CD4-positive, alpha-beta T cell treated with Interferon alpha-2 for 1 hour (primary cell): ENCODE measurements at regions not wholly inside any gene's neighbourhood (a gene's known extent, or its start where the extent isn't known, plus 50 kb on each side); places are given as distances from the start of the nearest gene placed in this dataset.

ENCODE experiments used
- DNase-seq, 2 donors: peaks; one replicate each; pipeline ENCODE4 v3.0.0-alpha.2; 2020 to 2022

- DNase-seq: no peak
These were observed 87.4 kb upstream of the FZD10 start for GRCh38 chr12:130074661-130075406.

GRCh38 chr12:130075497-130076076 is 86.7 kb upstream of the FZD10 start:
- no peak for DNase-seq

DNA sequence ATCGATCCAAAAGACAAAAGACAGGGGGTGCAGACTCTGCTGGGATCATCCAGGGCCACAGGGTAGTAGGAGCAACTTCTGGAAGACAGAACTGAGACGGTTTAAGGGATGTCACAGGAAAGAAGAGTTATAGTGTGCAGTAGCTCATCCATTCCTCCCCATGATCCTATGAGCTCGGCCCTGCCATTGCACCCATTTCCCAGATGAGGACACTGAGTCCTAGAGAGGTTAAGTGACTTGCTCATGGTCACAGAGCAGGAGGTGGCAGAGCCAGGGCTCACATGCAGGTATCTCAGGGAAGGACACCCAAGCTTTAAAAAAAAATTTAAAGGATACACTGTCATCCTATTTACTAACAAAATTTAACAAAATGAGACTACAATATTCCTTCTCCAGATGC is 86.1 kb upstream of the FZD10 start:
- DNase-seq: no peak

- no peak for DNase-seq
These were observed 85.5 kb upstream of the FZD10 start for GRCh38 chr12:130076752-130077151.

DNA sequence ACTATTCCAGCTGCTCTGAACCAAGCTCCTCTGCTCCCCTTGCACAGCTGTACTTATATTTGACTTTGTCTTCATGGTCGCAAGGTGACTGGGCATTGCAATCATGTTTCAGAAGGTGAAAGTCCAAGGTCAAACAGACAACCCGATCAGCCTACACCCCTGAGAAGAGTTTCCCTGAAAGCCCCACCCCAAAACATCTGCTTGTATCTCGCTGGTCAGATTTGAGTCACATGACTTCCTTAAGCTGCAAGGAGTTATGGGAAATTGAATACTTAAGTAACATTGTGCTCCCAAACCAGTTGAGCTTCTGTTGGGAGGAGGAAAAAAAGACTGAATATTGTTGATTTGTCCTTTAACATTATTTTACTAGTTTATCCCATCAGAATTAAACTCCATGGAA is 83.4 kb upstream of the FZD10 start:
- no peak for DNase-seq

GRCh38 chr12:130079279-130079678 is 83.0 kb upstream of the FZD10 start:
- no peak for DNase-seq

DNA sequence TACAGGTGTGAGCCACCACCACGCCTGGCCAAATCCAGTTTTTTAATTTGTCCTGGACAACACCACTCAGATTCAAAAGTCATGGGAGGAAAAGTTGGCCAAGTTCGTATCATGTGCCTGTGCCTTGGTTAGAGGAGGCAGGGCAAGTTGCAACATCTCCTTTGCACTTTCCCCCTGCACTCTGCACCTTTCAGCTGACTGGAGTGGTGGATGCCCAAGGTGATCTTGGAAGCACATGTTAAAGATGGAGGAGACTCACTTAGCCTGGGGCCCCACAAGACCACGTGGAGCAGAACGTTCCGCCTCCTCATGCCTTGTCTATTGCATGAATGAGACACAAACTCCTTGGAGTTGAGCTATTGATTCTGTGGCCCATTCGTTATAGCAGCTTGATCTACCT is 82.1 kb upstream of the FZD10 start:
- no peak for DNase-seq

GRCh38 chr12:130081117-130081805 is 81.0 kb upstream of the FZD10 start:
- no peak for DNase-seq

GRCh38 chr12:130083002-130083401 is 79.3 kb upstream of the FZD10 start:
- DNase-seq: no peak

GRCh38 chr12:130083734-130084133 is 78.5 kb upstream of the FZD10 start:
- no peak for DNase-seq

DNA sequence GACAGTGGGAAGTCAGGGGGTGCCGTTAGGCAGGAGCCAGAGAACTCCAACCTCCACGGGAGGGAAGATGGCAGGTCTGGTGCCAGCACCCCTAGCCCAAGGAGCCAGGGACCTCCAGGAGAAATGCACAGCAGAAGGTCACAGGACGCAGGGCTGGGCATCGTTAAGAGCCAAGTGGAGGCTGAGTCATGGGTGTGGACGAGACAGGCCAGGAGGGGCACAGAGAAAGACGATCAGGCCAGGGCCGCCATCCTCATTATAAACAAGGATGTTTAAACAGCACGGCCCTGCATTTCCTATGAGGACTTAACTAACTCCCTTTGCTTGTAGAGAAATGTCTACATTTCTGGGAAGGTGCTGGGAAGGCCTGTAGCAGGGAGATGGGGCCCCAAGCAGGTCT is 77.9 kb upstream of the FZD10 start:
- no peak for DNase-seq

DNA sequence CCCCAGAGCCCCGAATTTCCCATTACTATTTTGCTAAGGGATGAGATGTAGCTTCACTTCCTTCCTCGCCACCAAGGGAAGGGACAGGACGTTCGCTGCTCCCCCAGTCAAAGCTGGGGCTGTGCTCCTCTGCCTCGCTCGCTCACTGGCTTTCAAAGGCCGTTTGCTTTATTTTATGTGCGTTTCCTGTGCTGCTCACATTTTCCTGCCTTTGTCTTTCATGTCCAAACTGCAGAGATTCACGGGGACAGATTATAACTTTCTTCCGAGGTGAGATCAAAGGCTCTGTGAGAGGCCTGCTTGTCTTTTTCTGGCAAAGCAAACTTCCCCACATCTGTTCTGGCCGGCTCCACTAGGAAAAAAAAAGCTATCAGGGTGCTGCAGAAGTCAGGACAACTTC is 76.0 kb upstream of the FZD10 start:
- DNase-seq: no peak

DNA sequence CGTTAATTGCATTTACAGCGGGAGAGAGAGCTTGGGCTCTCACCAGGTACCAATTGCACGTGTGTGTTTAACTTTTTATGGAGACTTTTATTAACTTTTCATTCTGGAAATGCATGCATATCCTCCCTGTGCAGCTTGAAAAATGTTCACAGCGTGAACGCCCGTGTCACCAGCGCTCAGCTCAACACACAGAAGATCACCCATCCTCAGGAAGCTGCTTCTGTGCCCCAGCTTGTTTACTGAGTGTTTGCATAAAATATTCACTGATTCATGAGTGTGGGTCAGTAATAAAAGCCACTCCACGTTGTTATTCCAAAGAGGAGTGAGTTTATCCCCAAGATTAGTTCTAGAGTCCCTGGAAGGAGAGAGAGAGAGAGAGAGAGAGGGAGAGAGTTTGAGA is 75.5 kb upstream of the FZD10 start:
- no peak for DNase-seq

DNA sequence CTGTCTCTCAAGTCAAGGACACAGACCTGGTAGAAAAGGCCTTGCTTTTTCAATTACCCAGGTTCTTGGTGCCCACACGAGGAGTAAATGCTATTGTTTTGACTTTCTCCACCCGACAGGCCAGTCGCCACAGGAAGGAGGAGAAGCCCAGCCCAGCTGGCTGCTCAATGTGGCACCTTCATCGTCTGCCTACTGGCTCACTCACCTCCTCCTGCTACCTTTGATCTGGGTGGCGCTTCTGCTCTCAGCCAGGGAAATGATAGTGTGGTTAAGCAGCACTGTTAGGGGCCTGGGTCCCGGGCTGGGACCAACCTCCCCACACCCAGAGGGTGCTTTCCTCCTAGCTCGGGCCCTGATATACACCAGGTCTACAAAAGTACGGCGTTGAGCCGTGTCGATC is 75.0 kb upstream of the FZD10 start:
- no peak for DNase-seq

DNA sequence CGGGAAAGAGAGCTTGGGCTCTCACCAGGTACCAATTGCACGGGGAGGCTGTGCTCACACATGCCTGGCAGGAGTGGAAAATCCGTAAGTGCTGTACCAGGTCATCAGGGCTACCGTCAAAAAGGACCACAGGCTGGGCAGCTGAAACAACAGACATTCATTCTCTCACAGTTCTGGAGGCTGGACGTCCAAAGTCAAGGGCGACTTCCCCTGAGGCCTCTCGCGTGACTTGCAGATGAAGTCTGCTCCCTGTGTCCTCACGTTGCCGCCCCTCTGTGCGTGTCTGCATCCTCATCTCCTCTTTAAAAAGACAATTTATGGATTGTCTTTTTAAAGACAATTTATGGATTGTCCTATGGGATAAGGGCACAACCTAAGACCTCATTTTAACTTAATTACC is 73.8 kb upstream of the FZD10 start:
- DNase-seq: no peak

- DNase-seq: no peak
These were observed 71.7 kb upstream of the FZD10 start for GRCh38 chr12:130090542-130090941.

- DNase-seq: no peak
These were observed 68.9 kb upstream of the FZD10 start for GRCh38 chr12:130093380-130093779.

GRCh38 chr12:130097342-130097741 is 64.9 kb upstream of the FZD10 start:
- DNase-seq: no peak

DNA sequence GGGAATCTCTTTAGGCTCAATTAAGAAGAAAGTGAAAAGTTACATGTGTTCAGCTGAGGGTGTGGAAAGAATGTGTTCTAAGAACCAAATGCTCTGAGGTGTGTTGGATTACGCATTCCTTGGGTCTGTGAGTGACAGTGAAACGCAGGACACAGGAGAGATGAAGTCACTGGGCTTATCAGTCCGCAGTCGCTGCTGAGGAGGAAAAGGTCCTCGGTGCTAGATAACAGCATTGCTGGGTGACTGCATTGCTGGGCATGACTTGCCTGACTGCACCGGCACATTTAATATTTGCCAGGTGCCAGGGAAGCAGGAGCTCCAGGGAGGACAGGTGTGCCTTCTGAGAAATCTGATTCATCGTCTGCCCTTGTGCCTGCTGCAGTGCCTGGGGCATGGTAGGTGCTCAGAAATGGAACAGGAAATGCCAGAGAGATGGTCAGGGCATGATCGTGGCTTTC is 64.4 kb upstream of the FZD10 start:
- no peak for DNase-seq

- no peak for DNase-seq
These were observed 63.8 kb upstream of the FZD10 start for GRCh38 chr12:130098301-130099005.

DNA sequence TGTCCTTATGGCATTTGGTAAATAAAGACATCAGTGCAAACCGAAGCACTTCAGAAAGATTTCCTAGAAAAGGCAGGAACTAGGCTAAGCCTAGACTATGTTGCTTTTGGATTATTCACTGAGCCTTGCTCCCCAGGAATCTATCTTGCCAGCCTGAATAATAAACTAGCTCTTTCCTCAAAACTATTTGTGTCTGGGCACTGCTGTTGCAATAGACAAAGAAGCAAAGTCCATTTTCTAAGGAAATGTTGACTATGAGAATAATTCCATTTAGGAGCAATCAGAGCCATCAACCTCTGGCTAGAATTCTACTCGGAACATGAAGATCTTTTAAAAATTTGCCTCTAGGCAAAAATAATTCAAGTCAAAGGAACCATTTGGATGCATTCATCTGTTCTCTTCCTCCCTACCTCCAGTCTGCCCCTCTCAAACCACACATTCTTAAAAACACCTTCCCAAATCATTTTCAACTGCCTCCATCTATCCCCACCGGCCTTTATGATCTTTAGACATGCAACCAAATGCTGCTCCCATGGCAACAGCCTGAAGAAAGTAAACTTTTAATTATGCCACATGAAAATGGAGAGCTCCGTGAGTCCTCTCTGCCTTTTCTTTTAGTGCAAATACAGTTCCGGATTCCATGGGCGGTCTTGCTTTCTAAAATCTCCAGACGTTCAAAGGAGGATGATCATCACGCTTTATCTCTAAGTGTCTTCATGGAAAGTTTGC is 61.5 kb upstream of the FZD10 start:
- no peak for DNase-seq

DNA sequence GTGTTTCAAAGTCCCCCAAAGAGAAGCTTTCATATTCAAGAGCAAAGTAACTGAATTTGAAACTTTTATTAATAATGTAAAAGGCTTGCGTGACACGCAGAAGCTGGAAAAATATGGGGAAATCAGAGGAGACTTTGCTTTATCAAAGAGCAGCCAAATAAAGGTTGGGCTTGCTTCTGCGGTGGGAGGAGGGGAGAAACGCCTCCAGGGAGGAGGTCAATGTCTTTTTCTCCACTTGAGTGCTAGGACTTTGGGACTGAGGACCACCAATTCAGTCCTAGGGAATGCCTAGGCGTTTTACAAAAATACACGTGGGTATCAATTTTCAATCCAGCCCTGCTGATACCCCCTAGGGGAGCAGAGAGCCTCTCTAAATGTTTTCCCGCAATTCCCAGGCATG is 60.9 kb upstream of the FZD10 start:
- no peak for DNase-seq

DNA sequence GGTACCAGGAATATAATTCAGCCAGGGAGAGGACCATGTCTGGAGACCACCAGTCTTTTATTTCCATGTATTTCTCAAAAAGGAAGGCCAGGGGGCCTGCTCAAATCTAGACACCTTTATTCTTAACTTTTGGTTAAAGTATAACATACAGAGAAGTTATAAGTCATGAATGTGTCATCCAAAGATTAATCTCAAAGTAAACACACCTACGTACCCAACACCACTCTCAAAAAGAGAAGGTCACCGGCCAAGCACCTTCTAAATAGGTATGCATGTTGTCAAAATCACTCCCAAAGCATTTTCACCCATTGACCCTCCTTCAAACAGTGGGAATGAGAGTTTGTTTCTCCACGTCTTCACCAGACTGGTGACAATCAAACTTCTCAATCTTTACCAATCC is 60.0 kb upstream of the FZD10 start:
- no peak for DNase-seq
